Duodenal mucosa (tissue), 2 donors: ENCODE measurements at regions not wholly inside any gene's neighbourhood (a gene's known extent, or its start where the extent isn't known, plus 50 kb on each side); places are given as distances from the start of the nearest gene placed in this dataset.

Experiments
- H3K27ac ChIP-seq: one replicate; pipeline ENCODE4 v1.7.0; 2013; ENCODE audit warnings: low read depth, low read length
- H3K27me3 ChIP-seq, 2 donors: one replicate each; pipeline ENCODE4 v1.7.0; 2013; ENCODE audit warnings: low read length in 2 of 2, control low read depth in 1 of 2; ENCODE audit not compliant: insufficient read depth in 2 of 2, control insufficient read depth in 1 of 2
- H3K36me3 ChIP-seq, 2 donors: one replicate each; pipeline ENCODE4 v1.7.0; 2013; ENCODE audit warnings: low read length in 2 of 2, control low read depth in 1 of 2; ENCODE audit not compliant: insufficient read depth in 2 of 2, control insufficient read depth in 1 of 2
- H3K4me1 ChIP-seq, 2 donors: one replicate each; pipeline ENCODE4 v1.7.0; 2013; ENCODE audit warnings: low read length in 2 of 2, control low read depth in 1 of 2; ENCODE audit not compliant: insufficient read depth in 2 of 2, control insufficient read depth in 1 of 2
- H3K4me3 ChIP-seq, 2 donors: one replicate each; pipeline ENCODE4 v1.7.0; 2013; ENCODE audit warnings: low read length in 2 of 2, low read depth in 1 of 2
- H3K9ac ChIP-seq, 2 donors: one replicate each; pipeline ENCODE4 v1.7.0; 2013; ENCODE audit warnings: low read length in 2 of 2, low read depth in 1 of 2
- H3K9me3 ChIP-seq, 2 donors: one replicate each; pipeline ENCODE4 v1.7.0; 2013; ENCODE audit warnings: low read length in 2 of 2, control low read depth in 1 of 2; ENCODE audit not compliant: control insufficient read depth in 1 of 2

DNA sequence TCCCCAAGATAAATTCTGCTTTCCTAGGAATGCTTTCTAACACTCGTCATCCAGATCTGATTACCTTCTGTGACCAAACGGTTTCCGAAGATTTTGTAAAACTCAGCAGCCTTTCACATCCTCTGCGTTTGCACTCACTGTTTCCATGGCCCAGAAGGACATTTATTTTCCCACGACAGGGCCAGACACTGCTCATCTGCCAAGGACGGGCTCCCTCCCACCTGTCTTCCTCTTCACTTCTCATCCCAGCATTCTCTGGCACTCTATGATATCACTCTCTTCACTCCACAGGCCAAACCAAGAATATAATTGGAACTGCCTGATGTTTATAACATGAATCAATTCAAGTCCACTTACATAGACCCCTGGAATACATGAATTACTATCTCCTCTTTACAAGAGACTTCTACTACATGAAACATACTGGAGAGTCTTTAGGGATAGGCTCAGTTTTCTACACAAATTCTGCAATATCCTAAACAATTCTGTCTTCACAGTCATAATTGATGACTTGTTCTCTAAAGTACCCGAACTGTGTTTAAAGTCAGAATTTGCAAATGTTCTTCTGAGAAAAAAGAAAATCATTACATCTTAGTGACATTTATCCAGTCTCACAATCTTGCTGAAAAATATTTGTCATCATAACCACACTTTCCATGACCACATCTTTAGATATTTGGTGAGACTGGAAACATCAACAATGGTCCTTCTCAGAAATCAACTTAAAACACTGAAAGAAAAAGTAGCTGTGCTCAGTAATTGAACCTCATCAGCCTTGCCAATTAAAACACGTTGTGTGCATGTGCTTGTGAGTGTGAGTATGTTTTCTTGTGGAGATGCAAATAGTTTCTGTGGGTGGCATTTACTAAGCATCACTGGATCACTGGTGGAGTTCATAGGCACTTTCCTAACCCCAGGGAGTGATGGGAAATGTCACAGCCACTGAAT lies 79.5 kb upstream of the PRSS58 start:
- Histone ChIP-seq H3K27ac (no peak overlapping the region), H3K4me3 (no peak overlapping the region), H3K9ac (no peak overlapping the region), H3K36me3 (no peaks in the 10 kb centered on the region), H3K9me3 (no peaks in the 10 kb centered on the region), H3K27me3 (no peaks in the 10 kb centered on the region), H3K4me1 (no peaks in the 10 kb centered on the region)

DNA sequence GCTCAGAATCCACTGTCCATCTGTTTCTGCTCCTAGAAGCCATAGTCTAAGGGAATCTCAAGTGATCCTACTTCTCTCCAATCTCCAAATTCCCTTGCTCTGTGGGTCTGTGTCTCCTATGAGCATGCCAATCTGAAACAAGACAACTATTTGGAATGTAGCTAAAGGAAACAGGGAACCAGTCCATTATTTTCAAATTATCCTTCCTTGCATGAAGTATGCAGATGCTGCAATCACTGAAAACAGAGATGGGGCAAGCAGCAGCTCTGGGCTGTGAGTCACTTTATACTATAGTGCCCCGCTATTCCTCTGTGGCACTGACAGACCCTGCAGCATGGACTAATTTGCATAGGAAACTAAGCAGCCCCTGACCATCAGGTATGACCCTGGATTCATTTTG lies 76.9 kb upstream of the PRSS58 start:
- H3K36me3 ChIP-seq, result no peaks in the 10 kb centered on the region
- H3K27ac ChIP-seq, result no peak overlapping the region
- H3K9me3 ChIP-seq, result no peaks in the 10 kb centered on the region
- H3K9ac ChIP-seq, result no peak overlapping the region
- no peak overlapping the region for H3K4me3 ChIP-seq
- H3K27me3 ChIP-seq, result no peaks in the 10 kb centered on the region
- no peaks in the 10 kb centered on the region for H3K4me1 ChIP-seq

DNA sequence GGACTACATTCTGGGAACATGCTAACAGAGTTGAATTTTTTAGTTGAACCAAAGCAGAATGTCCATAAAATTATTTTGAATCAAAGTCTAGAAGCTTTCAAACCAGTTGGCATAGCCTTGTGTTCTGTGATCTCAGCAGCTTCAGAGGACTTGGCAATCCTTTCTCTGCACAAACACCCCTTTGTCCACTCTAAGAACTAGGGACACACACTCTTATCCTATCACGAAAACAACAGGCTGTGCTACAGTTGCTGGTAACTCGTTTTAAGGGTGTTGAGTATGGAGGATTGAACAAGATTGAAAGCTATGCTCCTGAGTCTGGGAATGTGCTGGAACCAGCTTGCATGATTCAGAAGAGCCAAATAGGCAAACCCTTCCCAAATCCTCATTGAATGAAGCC lies 76.4 kb upstream of the PRSS58 start:
- H3K4me3 ChIP-seq, result no peak overlapping the region
- H3K9ac ChIP-seq, result no peak overlapping the region
- H3K27me3 ChIP-seq, result no peaks in the 10 kb centered on the region
- no peaks in the 10 kb centered on the region for H3K9me3 ChIP-seq
- no peaks in the 10 kb centered on the region for H3K4me1 ChIP-seq
- H3K27ac ChIP-seq, result no peak overlapping the region
- no peaks in the 10 kb centered on the region for H3K36me3 ChIP-seq

DNA sequence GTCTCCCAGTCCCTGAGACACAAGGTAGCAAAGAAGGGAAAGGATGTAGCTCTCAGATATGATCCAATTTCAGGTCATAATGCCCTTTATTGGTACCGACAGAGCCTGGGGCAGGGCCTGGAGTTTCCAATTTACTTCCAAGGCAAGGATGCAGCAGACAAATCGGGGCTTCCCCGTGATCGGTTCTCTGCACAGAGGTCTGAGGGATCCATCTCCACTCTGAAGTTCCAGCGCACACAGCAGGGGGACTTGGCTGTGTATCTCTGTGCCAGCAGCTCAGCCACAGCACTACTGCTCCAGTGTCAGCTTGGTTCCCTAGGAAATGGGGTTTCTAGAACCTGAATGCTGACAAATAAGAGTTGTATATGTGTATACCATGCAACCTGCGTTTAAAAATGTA lies 74.6 kb upstream of the PRSS58 start:
- H3K9me3 ChIP-seq, result no peaks in the 10 kb centered on the region
- H3K27ac ChIP-seq, result no peak overlapping the region
- no peak overlapping the region for H3K4me3 ChIP-seq
- no peaks in the 10 kb centered on the region for H3K4me1 ChIP-seq
- H3K36me3 ChIP-seq, result no peaks in the 10 kb centered on the region
- H3K9ac ChIP-seq, result no peak overlapping the region
- H3K27me3 ChIP-seq, result no peaks in the 10 kb centered on the region

DNA sequence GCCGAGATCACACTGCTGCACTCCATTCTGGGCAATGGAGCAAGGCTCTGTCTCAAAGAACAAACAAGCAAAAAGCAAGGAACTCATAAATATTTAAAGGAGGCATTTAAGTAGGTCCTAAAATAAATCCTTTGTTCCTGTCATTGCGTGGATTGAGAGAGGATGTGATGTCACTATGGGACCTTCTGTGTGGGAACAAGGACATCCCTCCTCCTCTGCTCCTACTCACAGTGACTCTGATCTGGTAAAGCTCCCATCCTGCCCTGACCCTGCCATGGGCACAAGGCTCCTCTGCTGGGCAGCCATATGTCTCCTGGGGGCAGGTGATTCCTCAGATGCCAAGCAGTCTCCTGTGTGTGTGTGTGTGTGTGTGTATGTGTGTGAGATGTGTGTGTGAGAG lies 74.1 kb upstream of the PRSS58 start:
- Histone ChIP-seq H3K9ac (no peak overlapping the region), H3K9me3 (no peaks in the 10 kb centered on the region), H3K4me1 (no peaks in the 10 kb centered on the region), H3K27me3 (no peaks in the 10 kb centered on the region), H3K27ac (no peak overlapping the region), H3K36me3 (no peaks in the 10 kb centered on the region), H3K4me3 (no peak overlapping the region)

DNA sequence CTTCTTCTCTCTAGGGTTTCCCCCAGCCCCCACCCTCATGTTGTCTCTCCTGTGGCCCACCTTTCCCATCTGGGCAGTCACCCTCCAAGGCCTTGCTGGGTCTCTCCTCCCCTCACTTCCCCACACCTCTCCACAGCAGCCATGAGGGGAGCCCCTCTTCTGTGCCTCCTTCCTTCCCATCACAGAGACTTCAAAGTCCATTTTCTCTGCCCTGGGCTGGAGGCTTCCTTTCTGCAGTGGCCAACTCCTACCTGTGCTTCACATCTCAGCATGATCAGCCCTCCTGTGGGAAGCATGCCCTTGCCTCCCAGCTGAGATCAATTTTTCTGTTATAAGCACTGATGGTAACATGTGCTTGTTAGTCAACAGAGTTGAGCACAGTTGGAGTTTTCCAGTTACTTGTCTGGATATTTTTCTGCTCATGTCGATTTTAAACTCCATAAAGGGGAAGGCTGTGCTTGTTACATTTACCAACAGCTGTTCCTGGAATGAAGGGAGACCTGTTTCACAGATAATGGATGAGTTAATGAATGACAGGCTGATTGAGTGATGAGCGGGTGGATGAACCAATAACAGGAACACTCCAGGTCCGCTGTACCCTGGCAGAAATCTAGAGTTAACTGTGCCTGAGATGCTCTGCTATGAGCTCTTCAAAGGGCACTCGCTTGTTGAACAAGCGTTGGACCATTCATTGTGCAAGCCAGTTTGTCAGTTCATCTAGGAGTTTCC lies 71.4 kb upstream of the PRSS58 start:
- Histone ChIP-seq H3K27ac (no peak overlapping the region), H3K9ac (no peak overlapping the region), H3K36me3 (no peaks in the 10 kb centered on the region), H3K4me3 (no peak overlapping the region), H3K27me3 (peaks cover 0 to 3% of the 10 kb centered on the region in 2 donors), H3K4me1 (no peaks in the 10 kb centered on the region), H3K9me3 (no peaks in the 10 kb centered on the region)

DNA sequence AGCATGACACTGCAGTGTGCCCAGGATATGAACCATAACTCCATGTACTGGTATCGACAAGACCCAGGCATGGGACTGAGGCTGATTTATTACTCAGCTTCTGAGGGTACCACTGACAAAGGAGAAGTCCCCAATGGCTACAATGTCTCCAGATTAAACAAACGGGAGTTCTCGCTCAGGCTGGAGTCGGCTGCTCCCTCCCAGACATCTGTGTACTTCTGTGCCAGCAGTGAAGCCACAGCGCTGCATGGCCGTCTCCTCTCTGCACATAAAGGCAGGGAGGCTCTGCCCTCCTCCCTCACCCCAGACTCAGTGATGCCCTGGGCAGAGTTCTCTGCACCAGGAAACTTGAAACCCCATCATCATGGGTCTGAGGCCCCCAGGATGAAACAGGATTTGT lies 70.7 kb upstream of the PRSS58 start:
- no peak overlapping the region for H3K4me3 ChIP-seq
- no peak overlapping the region for H3K27ac ChIP-seq
- H3K9ac ChIP-seq, result no peak overlapping the region
- no peaks in the 10 kb centered on the region for H3K9me3 ChIP-seq
- no peaks in the 10 kb centered on the region for H3K36me3 ChIP-seq
- H3K4me1 ChIP-seq, result no peaks in the 10 kb centered on the region
- H3K27me3 ChIP-seq, result peaks cover 0 to 3% of the 10 kb centered on the region in 2 donors

DNA sequence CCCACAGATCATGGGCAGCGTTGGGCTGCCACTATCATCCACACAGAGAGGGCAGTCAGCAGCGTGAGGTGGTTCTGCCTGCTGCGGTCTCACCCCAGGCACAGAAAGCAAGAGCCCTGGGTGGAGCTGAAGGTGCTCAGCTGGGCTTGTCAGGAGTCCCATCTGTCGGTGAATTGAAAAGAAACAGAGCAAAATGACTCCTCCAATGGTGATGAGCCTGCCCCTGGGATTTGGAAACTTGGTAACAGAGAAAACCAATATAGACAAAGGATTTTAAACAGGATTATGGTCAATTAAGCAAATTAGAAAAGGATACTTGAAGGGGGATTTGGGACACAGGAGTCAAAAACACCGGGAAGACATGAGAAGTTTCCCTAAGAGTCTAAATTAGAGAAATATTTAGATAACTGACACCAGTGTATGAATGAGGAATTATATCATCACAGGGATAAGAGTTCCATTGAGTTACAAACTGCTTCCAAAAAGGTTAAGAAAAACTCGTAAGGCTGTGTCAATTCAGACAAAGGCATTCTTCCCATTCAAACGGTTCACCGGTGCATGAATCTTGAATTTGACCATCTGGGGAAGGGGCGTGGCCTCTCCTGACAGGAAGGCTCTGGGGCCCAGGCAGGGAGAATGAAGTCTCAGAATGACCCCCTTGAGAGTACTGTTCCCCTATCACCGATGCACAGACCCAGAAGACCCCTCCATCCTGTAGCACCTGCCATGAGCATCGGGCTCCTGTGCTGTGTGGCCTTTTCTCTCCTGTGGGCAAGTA lies 70.0 kb upstream of the PRSS58 start:
- no peak overlapping the region for H3K9ac ChIP-seq
- H3K4me3 ChIP-seq, result no peak overlapping the region
- H3K27ac ChIP-seq, result no peak overlapping the region
- no peaks in the 10 kb centered on the region for H3K9me3 ChIP-seq
- peaks cover 0 to 3% of the 10 kb centered on the region in 2 donors for H3K27me3 ChIP-seq
- H3K36me3 ChIP-seq, result no peaks in the 10 kb centered on the region
- no peaks in the 10 kb centered on the region for H3K4me1 ChIP-seq

DNA sequence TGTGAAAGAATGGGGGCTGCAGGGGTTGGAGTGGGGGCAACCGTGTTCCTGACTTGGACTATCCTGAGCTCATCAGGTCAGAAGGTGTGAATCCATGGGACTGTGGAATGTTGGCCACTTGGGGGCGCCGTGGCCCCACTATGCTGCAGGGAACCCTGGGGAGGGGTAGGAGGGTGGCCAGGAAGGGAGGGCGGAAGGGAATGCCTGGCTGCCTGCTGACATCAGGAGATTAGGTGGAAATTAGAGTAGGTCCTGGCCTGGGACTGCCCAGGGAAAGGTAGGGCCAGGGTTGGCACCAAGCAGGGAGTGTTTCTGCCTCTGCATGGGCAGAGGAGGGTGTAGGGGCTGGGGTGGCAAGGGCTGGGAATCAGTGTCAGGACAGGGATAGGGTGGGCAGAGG lies 65.8 kb upstream of the PRSS58 start:
- Histone ChIP-seq H3K9me3 (no peaks in the 10 kb centered on the region), H3K27ac (no peak overlapping the region), H3K36me3 (no peaks in the 10 kb centered on the region), H3K27me3 (peaks cover 0 to 3% of the 10 kb centered on the region in 2 donors), H3K4me3 (no peak overlapping the region), H3K4me1 (no peaks in the 10 kb centered on the region), H3K9ac (no peak overlapping the region)

DNA sequence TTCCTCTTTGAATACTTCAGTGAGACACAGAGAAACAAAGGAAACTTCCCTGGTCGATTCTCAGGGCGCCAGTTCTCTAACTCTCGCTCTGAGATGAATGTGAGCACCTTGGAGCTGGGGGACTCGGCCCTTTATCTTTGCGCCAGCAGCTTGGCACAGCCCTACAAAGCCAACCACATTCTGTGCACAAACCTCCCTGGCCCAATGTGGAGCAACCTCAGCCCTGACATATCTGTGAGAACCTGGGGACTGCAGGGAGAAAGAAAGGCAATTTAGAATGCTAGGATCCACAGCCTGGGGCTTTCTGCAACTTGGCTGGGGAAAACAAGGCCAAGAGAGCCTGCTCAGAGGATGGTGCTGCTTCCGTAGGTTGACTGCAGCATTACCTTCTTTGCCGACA lies 63.5 kb upstream of the PRSS58 start:
- Histone ChIP-seq H3K9me3 (no peaks in the 10 kb centered on the region), H3K27ac (no peak overlapping the region), H3K4me3 (no peak overlapping the region), H3K9ac (no peak overlapping the region), H3K27me3 (peaks cover 0 to 1% of the 10 kb centered on the region in 2 donors), H3K36me3 (no peaks in the 10 kb centered on the region), H3K4me1 (no peaks in the 10 kb centered on the region)
